Testis (tissue), 2 donors: ENCODE measurements at regions not wholly inside any gene's neighbourhood (a gene's known extent, or its start where the extent isn't known, plus 50 kb on each side); places are given as distances from the start of the nearest gene placed in this dataset.

ENCODE experiments used
- POLR2A ChIP-seq: fragments of 450-650 bp; IDR thresholded peaks from one replicate; pipeline ENCODE4 v1.6.1; 2017; ENCODE audit warnings: antibody characterized with exemption, mild to moderate bottlenecking, moderate library complexity
- TF ChIP-seq, protein P1 (sequence below), 3 experiments: fragments of 450-650 bp in 2 of 3; fragments of 200-600 bp in 1 of 3; sonication (generic) in 1 of 3; IDR thresholded peaks; one replicate each; pipeline ENCODE4 v1.5.1; 2016 to 2019; ENCODE audit warnings: antibody characterized with exemption in 3 of 3, mild to moderate bottlenecking in 2 of 3, moderate library complexity in 1 of 3

GRCh38 chr10:124198871-124199270, 105.5 kb upstream of the CHST15 start:
- no peak for TF ChIP-seq POLR2A
- TF ChIP-seq, protein P1, sequence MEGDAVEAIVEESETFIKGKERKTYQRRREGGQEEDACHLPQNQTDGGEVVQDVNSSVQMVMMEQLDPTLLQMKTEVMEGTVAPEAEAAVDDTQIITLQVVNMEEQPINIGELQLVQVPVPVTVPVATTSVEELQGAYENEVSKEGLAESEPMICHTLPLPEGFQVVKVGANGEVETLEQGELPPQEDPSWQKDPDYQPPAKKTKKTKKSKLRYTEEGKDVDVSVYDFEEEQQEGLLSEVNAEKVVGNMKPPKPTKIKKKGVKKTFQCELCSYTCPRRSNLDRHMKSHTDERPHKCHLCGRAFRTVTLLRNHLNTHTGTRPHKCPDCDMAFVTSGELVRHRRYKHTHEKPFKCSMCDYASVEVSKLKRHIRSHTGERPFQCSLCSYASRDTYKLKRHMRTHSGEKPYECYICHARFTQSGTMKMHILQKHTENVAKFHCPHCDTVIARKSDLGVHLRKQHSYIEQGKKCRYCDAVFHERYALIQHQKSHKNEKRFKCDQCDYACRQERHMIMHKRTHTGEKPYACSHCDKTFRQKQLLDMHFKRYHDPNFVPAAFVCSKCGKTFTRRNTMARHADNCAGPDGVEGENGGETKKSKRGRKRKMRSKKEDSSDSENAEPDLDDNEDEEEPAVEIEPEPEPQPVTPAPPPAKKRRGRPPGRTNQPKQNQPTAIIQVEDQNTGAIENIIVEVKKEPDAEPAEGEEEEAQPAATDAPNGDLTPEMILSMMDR (IDR thresholded peaks at IDR 0.05): no peak
